WERI-Rb-1 (cell line): ENCODE measurements at regions not wholly inside any gene's neighbourhood (a gene's known extent, or its start where the extent isn't known, plus 50 kb on each side); places are given as distances from the start of the nearest gene placed in this dataset.
"Not testable (repeated sequence)": the region's sequence is repeated elsewhere in the genome, so short reads cannot be mapped to it uniquely, and the experiment has no call there.

ENCODE experiments used
- DNase-seq: peaks from one replicate; pipeline ENCODE4 v3.0.0-alpha.2; 2020
- H3K27ac ChIP-seq: fragments of 250-450 bp; sonication (Bioruptor Pico); 2 replicates; pipeline ENCODE4 v1.5.1; 2020; ENCODE audit warnings: mild to moderate bottlenecking, moderate library complexity
- H3K27me3 ChIP-seq: fragments of 250-450 bp; sonication (Bioruptor Pico); 2 replicates; pipeline ENCODE4 v1.5.1; 2021; ENCODE audit warnings: mild to moderate bottlenecking, low read depth, moderate library complexity; ENCODE audit not compliant: insufficient read depth, severe bottlenecking
- H3K36me3 ChIP-seq: fragments of 250-450 bp; sonication (Bioruptor Pico); 2 replicates; pipeline ENCODE4 v1.5.1; 2020; ENCODE audit warnings: mild to moderate bottlenecking, moderate library complexity
- H3K4me3 ChIP-seq: 2 replicates; pipeline ENCODE4 v1.5.1; 2011; ENCODE audit warnings: low read depth, mild to moderate bottlenecking, control low read depth, low read length
- H3K9me3 ChIP-seq: fragments of 250-450 bp; sonication (Bioruptor Pico); 2 replicates; pipeline ENCODE4 v1.5.1; 2021; ENCODE audit warnings: mild to moderate bottlenecking, moderate library complexity; ENCODE audit not compliant: severe bottlenecking
- TF ChIP-seq, protein P1 (sequence below): IDR thresholded peaks from 2 replicates; pipeline ENCODE4 v1.5.1; 2011; ENCODE audit warnings: low read depth, mild to moderate bottlenecking, control low read depth, inconsistent platforms, low read length

DNA sequence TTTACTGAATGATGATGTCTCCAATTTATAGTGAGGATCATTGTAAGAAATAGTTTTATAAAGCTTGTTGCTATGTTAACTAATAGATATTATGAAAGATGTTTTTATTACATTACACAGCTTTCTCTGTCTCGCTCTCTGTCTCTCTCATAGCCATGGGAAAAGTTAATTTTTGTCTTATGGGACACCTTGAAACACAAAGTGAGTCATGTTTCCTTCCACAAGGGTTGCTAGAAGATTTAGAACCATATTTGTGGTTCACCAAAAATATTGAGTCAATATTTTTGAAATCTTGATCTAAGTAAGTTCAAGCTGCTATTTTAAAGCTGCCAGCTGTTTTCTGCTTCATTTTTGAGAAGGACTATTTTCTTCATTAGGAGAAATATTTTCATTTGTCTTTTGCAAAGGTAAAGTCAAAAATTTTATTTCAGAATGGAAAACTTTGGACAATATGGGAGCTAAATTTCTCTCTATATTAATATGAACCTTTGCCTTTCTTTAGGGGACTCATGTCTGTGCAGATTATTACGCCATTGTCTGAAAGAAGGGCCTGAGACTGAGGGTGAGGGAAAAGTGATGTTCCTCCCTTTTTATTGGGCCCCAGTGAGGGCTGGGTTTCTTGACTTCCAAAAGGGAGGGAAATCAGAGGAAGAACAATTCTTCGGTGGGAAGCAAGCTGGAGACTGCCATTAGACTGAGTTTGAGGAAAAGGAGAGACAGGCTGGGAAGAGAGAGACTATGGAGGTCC is 87.9 kb upstream of the SLC24A2 start:
- H3K4me3 ChIP-seq = no peak overlapping the region
- DNase-seq = no peak
- no peaks in the 10 kb centered on the region for H3K9me3 ChIP-seq
- no peaks in the 10 kb centered on the region for H3K36me3 ChIP-seq
- TF ChIP-seq, protein P1, sequence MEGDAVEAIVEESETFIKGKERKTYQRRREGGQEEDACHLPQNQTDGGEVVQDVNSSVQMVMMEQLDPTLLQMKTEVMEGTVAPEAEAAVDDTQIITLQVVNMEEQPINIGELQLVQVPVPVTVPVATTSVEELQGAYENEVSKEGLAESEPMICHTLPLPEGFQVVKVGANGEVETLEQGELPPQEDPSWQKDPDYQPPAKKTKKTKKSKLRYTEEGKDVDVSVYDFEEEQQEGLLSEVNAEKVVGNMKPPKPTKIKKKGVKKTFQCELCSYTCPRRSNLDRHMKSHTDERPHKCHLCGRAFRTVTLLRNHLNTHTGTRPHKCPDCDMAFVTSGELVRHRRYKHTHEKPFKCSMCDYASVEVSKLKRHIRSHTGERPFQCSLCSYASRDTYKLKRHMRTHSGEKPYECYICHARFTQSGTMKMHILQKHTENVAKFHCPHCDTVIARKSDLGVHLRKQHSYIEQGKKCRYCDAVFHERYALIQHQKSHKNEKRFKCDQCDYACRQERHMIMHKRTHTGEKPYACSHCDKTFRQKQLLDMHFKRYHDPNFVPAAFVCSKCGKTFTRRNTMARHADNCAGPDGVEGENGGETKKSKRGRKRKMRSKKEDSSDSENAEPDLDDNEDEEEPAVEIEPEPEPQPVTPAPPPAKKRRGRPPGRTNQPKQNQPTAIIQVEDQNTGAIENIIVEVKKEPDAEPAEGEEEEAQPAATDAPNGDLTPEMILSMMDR = no peak
- no peak overlapping the region for H3K27ac ChIP-seq
- H3K27me3 ChIP-seq = peaks cover 3% of the 10 kb centered on the region

- no peak for DNase-seq
- Histone ChIP-seq H3K9me3 (peaks cover 3% of the 10 kb centered on the region), H3K36me3 (no peaks in the 10 kb centered on the region), H3K27ac (no peak overlapping the region), H3K27me3 (peaks cover 3% of the 10 kb centered on the region), H3K4me3 (no peak overlapping the region)
- TF ChIP-seq, protein P1 = no peak
These were observed 86.6 kb upstream of the SLC24A2 start for GRCh38 chr9:19875291-19875920.

DNA sequence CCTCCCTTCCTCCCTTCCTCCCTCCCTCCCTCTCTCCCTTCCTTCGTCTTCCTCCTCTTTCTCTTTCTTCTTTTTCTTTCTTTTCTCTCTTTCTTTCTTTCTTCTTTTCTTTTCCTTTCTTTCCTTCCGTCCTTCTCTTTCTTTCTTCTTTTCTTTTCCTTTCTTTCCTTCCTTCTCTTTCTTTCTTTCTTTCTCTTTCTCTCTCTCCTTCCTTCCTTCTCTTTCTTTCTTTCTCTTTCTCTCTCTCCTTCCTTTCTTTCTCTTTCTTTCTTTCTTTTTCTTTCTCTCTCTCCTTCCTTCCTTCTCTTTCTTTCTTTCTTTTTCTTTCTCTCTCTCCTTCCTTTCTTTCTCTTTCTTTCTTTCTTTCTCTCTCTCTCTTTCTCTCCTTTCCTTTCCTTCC is 84.4 kb upstream of the SLC24A2 start:
- H3K27me3 ChIP-seq, H3K4me3 ChIP-seq, H3K27ac ChIP-seq, H3K36me3 ChIP-seq, H3K9me3 ChIP-seq, DNase-seq: not testable (repeated sequence)

- Histone ChIP-seq H3K27me3 (no peaks in the 10 kb centered on the region), H3K4me3 (no peak overlapping the region), H3K36me3 (no peaks in the 10 kb centered on the region), H3K27ac (no peak overlapping the region), H3K9me3 (peaks cover 3% of the 10 kb centered on the region)
- DNase-seq = no peak
- TF ChIP-seq, protein P1 = no peak
These were observed 82.2 kb upstream of the SLC24A2 start for GRCh38 chr9:19870988-19871387.

DNA sequence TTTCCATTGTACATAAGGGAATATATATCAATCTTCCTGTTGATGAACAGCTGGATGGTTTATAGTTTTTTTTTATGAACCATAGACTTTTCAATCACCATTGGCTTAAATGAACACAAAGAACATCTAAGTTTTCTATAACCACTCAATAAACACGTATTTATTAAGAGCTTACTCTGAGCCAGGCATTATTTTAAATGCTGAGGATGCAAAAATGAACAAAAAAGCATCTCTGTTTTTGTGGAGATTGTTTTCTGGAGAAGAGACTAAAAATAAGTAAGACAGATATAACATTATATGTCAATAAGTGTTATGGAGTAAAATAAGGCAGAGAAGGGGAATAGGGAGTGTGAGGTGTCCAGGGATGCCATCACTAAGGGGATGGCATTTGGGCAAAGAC is 52.1 kb upstream of the SLC24A2 start:
- no peaks in the 10 kb centered on the region for H3K9me3 ChIP-seq
- H3K4me3 ChIP-seq = no peak overlapping the region
- H3K27me3 ChIP-seq = no peaks in the 10 kb centered on the region
- no peaks in the 10 kb centered on the region for H3K36me3 ChIP-seq
- TF ChIP-seq, protein P1 = no peak
- no peak for DNase-seq
- H3K27ac ChIP-seq = no peak overlapping the region
